Kidney epithelial cell (primary cell): ENCODE measurements at regions not wholly inside any gene's neighbourhood (a gene's known extent, or its start where the extent isn't known, plus 50 kb on each side); places are given as distances from the start of the nearest gene placed in this dataset.

Source experiments
- DNase-seq: peaks from one replicate; pipeline ENCODE4 v3.0.0-alpha.2; 2010; ENCODE audit warnings: low read depth
- H3K27me3 ChIP-seq: 2 replicates; pipeline ENCODE4 v1.6.0; 2011; ENCODE audit warnings: low read length; ENCODE audit not compliant: control insufficient read depth, insufficient read depth
- H3K36me3 ChIP-seq: 2 replicates; pipeline ENCODE4 v1.5.1; 2011; ENCODE audit warnings: low read length; ENCODE audit not compliant: control insufficient read depth, insufficient read depth
- H3K4me3 ChIP-seq: 2 replicates; pipeline ENCODE4 v1.5.1; 2011; ENCODE audit warnings: low read depth, mild to moderate bottlenecking, control low read depth, low read length
- TF ChIP-seq, protein P1 (sequence below): IDR thresholded peaks from 2 replicates; pipeline ENCODE4 v1.5.1; 2011; ENCODE audit warnings: mild to moderate bottlenecking, moderate library complexity, low read length, control low read depth, inconsistent platforms; ENCODE audit not compliant: insufficient read depth, poor library complexity, severe bottlenecking

DNA sequence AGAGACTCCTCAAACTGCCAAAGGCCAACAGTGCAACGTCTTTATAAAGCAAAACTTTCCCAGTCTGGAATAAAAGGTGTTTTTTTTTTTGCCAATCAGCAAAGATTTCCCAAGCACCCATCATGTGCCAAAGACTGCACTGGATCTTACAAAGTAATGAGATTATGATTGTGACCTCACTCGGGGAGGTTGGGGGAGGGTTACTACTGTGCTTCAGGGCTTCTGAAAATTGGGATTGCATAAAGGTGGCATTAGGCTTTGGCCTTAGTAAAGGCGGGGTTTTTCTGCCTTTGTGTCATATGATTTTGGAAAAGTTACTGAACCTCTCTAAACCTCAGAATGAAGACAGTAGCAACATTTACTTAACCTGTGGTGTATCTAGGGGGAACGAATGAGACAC lies 233.8 kb downstream of the DACT1 start:
- Histone ChIP-seq H3K36me3 (no peaks in the 10 kb centered on the region), H3K27me3 (no peaks in the 10 kb centered on the region), H3K4me3 (no peak overlapping the region)
- DNase-seq = no peak
- TF ChIP-seq, protein P1, sequence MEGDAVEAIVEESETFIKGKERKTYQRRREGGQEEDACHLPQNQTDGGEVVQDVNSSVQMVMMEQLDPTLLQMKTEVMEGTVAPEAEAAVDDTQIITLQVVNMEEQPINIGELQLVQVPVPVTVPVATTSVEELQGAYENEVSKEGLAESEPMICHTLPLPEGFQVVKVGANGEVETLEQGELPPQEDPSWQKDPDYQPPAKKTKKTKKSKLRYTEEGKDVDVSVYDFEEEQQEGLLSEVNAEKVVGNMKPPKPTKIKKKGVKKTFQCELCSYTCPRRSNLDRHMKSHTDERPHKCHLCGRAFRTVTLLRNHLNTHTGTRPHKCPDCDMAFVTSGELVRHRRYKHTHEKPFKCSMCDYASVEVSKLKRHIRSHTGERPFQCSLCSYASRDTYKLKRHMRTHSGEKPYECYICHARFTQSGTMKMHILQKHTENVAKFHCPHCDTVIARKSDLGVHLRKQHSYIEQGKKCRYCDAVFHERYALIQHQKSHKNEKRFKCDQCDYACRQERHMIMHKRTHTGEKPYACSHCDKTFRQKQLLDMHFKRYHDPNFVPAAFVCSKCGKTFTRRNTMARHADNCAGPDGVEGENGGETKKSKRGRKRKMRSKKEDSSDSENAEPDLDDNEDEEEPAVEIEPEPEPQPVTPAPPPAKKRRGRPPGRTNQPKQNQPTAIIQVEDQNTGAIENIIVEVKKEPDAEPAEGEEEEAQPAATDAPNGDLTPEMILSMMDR = no peak

DNA sequence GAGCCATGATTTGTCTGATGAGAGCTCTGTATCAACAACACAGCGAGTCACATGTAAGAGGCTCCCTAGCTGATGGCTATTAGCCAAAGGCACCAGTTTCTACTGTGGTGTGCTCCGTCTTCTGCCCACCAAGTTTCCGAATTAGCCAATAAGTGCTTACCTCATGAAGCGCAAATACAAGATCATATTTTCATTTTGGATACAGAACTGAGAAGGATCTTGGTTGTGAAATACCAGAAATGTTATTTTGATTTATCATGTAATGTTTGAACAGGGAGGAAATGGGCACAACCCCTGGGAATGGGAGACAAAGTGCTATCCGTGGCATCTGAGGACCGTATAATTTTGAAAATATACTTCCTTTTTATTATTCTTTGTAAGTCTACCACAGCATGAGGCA lies 234.3 kb downstream of the DACT1 start:
- Histone ChIP-seq H3K4me3 (no peak overlapping the region), H3K36me3 (no peaks in the 10 kb centered on the region), H3K27me3 (no peaks in the 10 kb centered on the region)
- no peak for DNase-seq
- TF ChIP-seq, protein P1 = no peak

DNA sequence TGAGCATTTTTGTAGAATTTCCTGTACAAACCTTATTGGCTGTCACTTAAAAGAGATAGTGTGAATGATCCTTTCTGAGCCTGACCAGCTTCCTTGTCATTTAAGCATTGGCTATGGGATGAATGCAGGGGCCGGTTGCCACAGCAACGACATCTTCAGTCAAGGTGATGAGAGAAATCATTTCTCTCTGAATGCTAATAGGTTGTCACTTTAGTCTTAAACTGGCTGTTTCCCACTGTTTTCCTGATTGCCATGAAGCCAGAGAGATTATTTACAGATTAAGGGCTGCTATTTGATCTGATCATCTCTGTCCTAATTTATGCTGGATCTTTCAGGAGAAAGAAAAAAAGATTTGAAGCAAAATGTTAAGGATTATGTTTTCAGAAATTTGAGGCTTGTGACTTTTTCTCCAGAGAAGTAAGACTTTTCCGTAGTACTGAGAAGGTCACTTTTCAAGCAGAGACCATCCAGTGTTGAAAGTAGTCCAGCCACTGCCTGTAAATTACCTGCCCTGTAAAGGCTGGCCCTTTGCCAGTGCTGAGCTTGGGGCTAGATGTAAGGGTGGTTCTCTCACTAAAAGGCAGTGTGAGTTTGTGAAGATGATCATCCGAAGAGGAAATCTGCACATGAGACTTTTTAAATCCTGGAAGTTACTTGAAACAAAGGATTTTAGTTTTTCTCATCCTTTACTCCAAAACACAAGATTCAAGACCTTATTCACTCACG lies 235.6 kb downstream of the DACT1 start:
- Histone ChIP-seq H3K36me3 (no peaks in the 10 kb centered on the region), H3K27me3 (no peaks in the 10 kb centered on the region), H3K4me3 (no peak overlapping the region)
- DNase-seq = no peak
- TF ChIP-seq, protein P1 = no peak

DNA sequence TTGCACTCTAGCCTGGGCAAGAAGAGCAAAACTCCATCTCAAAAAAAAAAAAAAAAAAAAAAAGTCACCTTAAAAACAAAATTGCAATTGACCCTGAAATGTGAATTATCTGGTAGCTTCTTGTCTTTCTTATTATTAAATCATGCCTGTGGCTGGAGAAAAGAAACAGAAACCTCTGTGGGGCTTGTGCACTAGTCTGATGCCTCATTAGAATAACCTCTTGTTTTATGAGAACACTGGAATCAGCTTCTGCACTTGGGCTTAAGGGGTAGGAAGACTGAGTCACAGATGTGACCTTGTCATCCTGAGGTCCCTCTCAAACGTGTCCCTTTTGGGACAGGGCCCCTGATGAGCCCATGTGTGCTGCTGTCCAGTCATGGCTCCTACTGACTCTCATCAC lies 237.9 kb downstream of the DACT1 start:
- Histone ChIP-seq H3K27me3 (no peaks in the 10 kb centered on the region), H3K4me3 (no peak overlapping the region), H3K36me3 (no peaks in the 10 kb centered on the region)
- TF ChIP-seq, protein P1 = no peak
- no peak for DNase-seq

DNA sequence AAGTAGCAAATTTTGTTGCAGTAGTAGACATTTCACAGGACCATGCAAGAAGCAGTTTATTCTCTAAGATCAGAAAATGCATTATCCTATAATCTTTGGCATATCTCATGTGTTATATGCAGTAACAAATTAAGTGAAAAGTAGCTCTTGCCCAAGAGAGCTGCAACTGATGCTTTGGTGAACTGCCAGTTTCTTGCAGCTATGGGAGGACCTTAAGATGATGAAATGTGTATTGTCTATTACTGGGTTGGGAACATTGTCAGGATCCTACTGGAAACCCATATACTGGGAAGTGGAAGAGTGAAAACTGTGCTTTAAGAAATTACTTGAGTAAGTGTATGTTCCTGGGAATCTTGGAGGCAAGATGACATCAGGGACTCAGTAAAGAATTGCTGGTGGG lies 238.8 kb downstream of the DACT1 start:
- DNase-seq = no peak
- no peak overlapping the region for H3K4me3 ChIP-seq
- TF ChIP-seq, protein P1 = no peak
- H3K27me3 ChIP-seq = no peaks in the 10 kb centered on the region
- no peaks in the 10 kb centered on the region for H3K36me3 ChIP-seq
